GM21529 (cell line): ENCODE measurements at regions not wholly inside any gene's neighbourhood (a gene's known extent, or its start where the extent isn't known, plus 50 kb on each side); places are given as distances from the start of the nearest gene placed in this dataset.
"Not testable (repeated sequence)": the region's sequence is repeated elsewhere in the genome, so short reads cannot be mapped to it uniquely, and the experiment has no call there.

Experiments used
- ATAC-seq: cut with Tn5 transposase; IDR thresholded peaks from one replicate; pipeline ENCODE4 v1.9.1; 2021; ENCODE audit not compliant: unreplicated experiment

DNA sequence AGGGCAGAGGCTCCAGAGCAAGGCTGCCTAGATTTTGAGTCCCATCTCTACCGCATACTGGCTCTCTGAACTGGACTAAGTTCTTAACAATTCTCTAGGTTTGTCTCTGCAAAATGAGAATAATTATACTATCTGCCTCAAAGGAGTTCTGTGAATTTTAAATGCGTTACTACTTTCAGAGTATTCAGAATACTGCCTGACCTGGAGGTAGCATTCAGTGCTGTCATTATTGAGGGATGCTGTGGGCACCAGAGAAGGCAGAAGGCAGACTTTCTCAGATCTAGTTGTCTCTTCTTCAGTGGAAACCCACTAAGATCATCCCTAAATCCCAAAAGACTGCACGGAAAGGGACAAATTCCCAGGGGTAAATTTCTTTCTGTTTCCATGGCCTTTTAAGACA is 147.4 kb upstream of the RORA start:
- no peak for ATAC-seq

DNA sequence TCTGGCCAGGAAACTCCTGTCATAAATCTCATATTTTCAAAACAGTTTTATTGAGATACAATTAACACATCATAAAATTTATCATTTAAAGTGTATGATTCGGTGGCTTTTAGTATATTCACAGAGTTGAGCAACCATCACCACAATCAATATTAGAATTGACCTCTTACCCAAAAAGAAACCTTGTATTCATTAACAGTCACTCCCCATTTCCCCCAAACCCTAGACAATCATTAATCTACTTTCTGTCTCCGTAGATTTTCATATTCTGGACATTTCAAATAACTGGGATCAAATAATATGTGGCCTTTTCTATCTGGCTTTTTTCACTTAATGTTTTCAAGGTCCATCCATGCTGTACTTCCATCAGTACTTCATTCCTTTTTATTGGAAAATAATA is 145.7 kb upstream of the RORA start:
- ATAC-seq = no peak

DNA sequence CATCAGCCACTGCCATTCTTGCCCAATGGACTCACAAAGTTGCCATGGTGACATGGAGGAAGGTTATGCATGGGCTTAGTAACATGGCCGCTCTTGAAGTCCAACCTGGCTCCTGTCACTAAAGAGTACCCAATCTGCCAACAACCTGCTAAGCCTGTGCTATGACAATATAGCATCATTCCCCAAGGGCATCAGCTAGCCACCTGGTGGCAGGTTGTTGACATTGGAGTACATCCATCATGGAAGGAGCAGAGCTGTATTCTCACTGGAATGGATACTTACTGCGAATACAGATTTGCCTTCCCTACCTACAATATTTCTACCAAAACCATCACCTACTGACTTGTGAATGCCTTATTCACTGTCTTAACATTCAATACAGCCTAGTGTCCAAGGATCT is 138.9 kb upstream of the RORA start:
- no peak for ATAC-seq

GRCh38 chr15:61364871-61365270 is 135.8 kb upstream of the RORA start:
- ATAC-seq = no peak

- not testable (repeated sequence) for ATAC-seq
These were observed 133.8 kb upstream of the RORA start for GRCh38 chr15:61362912-61363311.

DNA sequence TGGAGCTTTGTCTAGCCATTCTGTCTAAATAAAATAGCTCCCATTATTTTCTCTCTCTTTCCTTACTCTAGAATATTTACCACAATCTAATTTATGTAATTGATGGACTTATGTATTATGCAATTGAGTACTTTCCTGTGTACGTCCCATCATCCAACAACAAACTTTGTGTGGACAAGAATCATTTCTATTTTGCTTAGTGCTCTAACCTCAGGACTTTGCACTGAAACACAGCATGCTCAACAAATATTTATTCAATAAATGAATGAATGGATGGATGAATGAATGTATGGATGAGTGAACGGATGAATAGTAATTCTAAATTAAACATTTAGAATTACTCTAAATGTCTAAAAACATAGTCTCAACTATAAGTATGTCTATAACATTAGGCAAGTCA is 115.2 kb upstream of the RORA start:
- no peak for ATAC-seq

DNA sequence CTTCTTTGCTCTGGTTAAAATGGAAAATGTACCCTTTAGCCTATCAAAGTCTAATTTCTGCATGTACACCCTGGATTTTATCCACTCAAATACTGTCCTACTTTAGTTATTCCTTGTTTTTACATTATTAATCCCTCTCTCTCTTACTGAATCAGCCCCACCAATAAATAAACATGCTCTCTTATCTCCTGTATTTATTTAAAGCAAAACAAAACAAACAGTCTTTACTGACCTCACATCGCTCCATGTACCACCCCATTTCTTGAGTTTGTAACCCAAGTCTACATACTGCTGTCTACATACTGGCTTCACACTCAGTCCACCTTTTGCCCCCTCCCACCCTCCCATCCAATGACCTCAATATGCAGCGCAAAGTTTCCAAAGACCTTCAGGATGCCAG is 113.3 kb upstream of the RORA start:
- no peak for ATAC-seq

GRCh38 chr15:61339516-61339915 is 110.4 kb upstream of the RORA start:
- no peak for ATAC-seq

- no peak for ATAC-seq
These were observed 108.4 kb upstream of the RORA start for GRCh38 chr15:61337541-61337940.

DNA sequence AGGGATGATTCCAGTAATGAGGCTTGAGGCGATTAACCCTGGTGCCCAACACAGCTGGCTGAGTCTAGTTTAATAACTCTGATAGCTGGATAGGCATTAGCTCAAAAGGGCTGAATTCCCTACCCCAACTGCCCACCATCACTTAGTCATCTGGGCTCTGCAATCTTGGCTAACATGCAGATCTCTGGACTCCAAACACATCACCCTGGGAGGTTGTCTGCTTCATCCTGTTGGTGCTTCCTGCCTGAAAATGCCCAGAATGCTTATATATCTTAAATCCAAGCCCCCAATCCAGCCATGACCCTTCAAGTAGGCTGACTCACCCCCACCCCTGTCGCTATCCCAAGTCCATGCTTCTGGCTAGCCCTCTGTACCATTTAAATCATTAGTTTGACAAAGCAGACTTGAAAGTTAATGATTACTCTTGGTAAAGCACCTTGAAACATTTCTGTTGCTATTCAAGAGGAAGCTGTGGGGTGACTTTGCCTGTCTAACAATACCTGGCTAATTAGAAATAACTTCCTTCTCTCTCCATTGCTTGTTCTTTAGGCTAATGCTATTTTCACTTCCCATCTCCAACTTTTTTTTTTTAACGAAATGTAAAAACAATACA is 107.0 kb upstream of the RORA start:
- no peak for ATAC-seq

GRCh38 chr15:61334714-61335113 is 105.6 kb upstream of the RORA start:
- not testable (repeated sequence) for ATAC-seq

GRCh38 chr15:61331019-61331418 is 101.9 kb upstream of the RORA start:
- no peak for ATAC-seq

GRCh38 chr15:61327019-61327631 is 98.0 kb upstream of the RORA start:
- ATAC-seq = peak; percentile 87

DNA sequence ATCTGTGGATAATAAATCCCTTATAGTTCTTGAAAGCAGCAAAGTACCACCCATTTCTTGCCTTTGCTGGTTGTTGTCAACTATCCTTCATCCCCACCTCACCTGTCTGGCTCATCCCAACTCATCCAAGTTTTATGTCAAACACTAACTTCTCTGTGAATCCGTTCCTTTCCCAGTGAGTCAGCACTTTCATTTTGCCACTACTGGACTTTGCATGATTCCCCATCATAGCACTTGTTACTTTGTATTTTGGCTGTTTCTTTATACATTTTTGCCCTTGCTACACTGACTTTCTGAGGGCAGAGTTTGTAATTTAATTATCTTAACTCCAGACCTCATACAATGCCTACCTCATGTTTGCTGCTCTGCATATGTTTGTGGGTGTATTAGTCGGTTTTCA is 90.8 kb upstream of the RORA start:
- no peak for ATAC-seq

GRCh38 chr15:61318802-61319525 is 89.9 kb upstream of the RORA start:
- ATAC-seq = no peak

- ATAC-seq = no peak
These were observed 89.2 kb upstream of the RORA start for GRCh38 chr15:61318301-61318700.

DNA sequence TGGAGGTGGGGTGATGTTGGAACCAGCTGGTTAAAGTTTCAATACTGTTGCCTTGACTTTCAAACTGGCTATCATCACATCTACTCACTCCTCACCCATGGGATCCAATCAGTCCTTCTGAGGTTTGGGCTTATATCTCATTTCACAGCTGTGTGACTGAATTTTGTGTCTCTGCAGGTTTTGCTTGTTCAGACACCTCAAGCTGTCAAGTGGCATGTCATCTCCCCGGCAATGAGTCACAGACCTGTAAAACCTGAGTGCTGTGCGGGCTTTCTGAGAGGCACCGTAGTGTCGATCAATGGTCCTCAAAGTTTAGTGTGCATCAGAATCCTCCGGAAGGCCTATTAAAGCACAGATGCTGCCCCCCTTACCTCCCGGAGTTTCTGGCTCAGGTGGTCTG is 86.4 kb upstream of the RORA start:
- no peak for ATAC-seq

DNA sequence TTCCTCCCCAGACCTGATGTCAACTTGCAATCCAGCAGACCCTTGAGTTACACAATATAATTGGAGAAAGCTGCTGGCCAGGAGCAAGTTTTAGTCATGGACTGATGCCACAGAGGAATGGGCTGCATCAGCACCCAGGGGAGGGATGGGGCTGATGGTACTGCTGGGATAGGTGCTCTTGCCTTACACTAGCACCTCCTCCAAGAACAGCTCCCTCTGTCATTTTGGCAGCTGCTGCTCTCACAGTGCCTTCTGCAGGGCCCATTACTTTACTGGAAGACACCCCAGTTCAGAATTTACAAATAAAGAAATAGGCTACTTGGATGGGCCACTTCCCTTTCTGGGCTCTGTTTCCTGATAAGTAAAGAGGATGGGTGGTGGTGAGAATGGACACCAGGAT is 85.3 kb upstream of the RORA start:
- ATAC-seq = no peak

DNA sequence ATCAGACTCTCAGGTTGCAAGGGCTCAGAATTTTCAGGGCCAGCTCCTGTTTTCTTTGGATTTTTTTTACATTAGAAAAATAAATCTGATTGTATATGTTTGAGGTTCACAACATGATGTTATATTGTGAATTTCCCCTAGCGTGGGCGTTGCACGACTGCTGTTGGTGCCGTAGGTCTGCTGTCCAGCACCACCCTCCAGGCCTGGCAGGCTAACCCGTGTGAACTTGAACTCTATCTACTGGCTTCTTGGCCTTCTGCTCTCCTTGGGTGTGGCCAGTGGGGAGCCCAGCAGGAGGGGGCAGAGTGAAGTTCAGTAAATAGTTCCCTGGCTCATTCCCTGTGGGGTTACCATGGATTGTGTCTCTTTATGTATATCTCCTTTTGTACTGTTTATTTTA is 80.5 kb upstream of the RORA start:
- ATAC-seq = no peak

DNA sequence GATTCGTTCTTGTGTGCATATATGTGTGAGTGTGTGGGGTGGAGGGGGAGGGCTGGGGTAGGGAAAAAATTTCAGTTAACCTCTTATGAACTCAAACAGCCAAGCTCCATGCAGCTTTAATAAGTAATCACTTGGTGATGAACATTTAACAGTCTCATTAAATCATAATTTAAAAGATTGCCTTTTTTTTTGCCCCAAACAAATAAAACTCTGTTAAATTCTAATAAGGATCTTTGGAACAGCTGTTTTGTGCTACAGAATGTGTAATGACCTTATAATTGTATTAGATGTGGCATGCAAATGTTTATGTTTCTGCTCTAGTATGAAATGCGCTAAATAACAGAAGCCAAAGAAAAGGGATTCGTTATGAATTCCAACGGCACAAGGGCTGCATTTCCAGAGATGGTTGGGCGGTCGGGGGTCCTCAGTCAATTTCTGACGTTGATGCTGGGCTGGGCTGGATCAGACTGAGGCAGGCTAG is 80.0 kb upstream of the RORA start:
- ATAC-seq = no peak

GRCh38 chr15:61308437-61308836 is 79.3 kb upstream of the RORA start:
- ATAC-seq = no peak

DNA sequence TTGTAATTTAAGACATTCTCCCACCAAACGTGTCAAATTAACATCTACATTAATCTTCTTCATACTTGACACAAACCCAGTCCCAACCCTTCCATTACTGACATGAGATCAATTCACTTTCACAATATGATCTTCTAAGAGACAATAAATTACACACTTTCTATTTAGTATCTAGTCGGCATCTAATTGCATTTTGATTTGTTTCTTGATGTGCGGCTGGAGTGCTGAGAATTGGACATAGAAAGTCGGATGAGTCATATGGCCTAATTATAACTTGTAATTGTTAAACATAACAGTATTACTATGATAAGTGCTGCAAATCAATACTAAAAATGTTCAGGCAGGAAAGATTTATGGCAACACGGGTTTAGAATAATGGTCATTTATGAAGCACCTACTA is 78.4 kb upstream of the RORA start:
- no peak for ATAC-seq
